HepG2 (cell line): ENCODE measurements at regions not wholly inside any gene's neighbourhood (a gene's known extent, or its start where the extent isn't known, plus 50 kb on each side); places are given as distances from the start of the nearest gene placed in this dataset.

Source experiments
- ATAC-seq: fragments of 200-7000 bp; cut with Tn5 transposase; 3 replicates; pipeline ENCODE4 v1.9.1; 2020; ENCODE audit warnings: mild to moderate bottlenecking, moderate library complexity
- BruUV-seq: library from RNA; stranded (reverse); fragments of 400-500 nt; replicated peaks from 2 replicates; lab custom pipeline; 2021; lab: Mats Ljungman, UMichigan
- CTCF ChIA-PET: fragments of 300-600 bp; formaldehyde crosslinking; extraction: SDS; loops from one replicate; lab custom pipeline; 2021; ENCODE audit warnings: low total read pairs, inconsistent platforms, low intra/inter-chr PET ratio; lab: Yijun Ruan, JAX
- POLR2A ChIA-PET: fragments of 350-600 bp; sonication (Branson Sonifier 250); formaldehyde crosslinking; loops from one replicate; lab custom pipeline; 2020; ENCODE audit warnings: antibody characterized with exemption, inconsistent platforms; lab: Yijun Ruan, JAX
- DNase-seq: peaks from one replicate; pipeline ENCODE4 v3.0.0-alpha.2; 2015; ENCODE audit warnings: low spot score
- FAIRE-seq: peaks from 3 replicates; lab custom pipeline; 2011; peaks lifted over from hg19 to GRCh38; lab: Jason Lieb, UNC
- H2AFZ ChIP-seq: one replicate; pipeline ENCODE4 v1.6.1; 2011; ENCODE audit warnings: low read length, inconsistent platforms
- H3K27ac ChIP-seq: fragments of 300-600 bp; 3 replicates; pipeline ENCODE4 v1.8.0; 2011; ENCODE audit warnings: mixed run types, mild to moderate bottlenecking, mixed read lengths, low read length, inconsistent platforms; ENCODE audit not compliant: insufficient read depth; ENCODE audit errors: extremely low read length
- H3K27me3 ChIP-seq, 2 experiments: fragments of 200-600 bp in 1 of 2; 2 replicates in 1 of 2; 3 replicates in 1 of 2; pipeline versions ENCODE4 v1.6.0 to v1.8.0; 2011; ENCODE audit warnings: low read length in 2 of 2, mild to moderate bottlenecking in 2 of 2, moderate library complexity in 2 of 2, inconsistent platforms in 1 of 2; ENCODE audit not compliant: insufficient read depth in 2 of 2, control insufficient read depth in 1 of 2
- H3K36me3 ChIP-seq, 2 experiments: fragments of 200-600 bp in 1 of 2; replicated peaks in 1 of 2; 2 replicates in 1 of 2; 3 replicates in 1 of 2; pipeline versions ENCODE4 v1.5.1 to v1.8.0; 2011; ENCODE audit warnings: low read length in 2 of 2, inconsistent platforms in 1 of 2; ENCODE audit not compliant: insufficient read depth in 2 of 2, control insufficient read depth in 1 of 2
- H3K4me1 ChIP-seq: 2 replicates; pipeline ENCODE4 v1.5.1; 2012; ENCODE audit warnings: low read length, inconsistent platforms; ENCODE audit not compliant: insufficient read depth
- H3K4me2 ChIP-seq: 2 replicates; pipeline ENCODE4 v1.6.0; 2011; ENCODE audit warnings: low read depth, low read length, inconsistent platforms
- H3K4me3 ChIP-seq, 3 experiments: fragments of 200-600 bp in 1 of 3; sonication (generic), shearing (Covaris generic) in 1 of 3; replicated peaks in 1 of 3; 2 replicates each; pipeline ENCODE4 v1.5.1; 2011 to 2016; ENCODE audit warnings: low read length in 3 of 3, inconsistent platforms in 2 of 3, low read depth in 2 of 3, mild to moderate bottlenecking in 2 of 3, control low read depth in 1 of 3, mixed read lengths in 1 of 3; ENCODE audit not compliant: insufficient read depth in 1 of 3
- H3K79me2 ChIP-seq: one replicate; pipeline ENCODE4 v1.6.1; 2011; ENCODE audit warnings: low read length, inconsistent platforms; ENCODE audit not compliant: insufficient read depth
- H3K9ac ChIP-seq: 2 replicates; pipeline ENCODE4 v1.6.0; 2011; ENCODE audit warnings: mild to moderate bottlenecking, low read depth, low read length, inconsistent platforms; ENCODE audit not compliant: insufficient read depth
- H3K9me3 ChIP-seq: 2 replicates; pipeline ENCODE4 v1.5.1; 2012; ENCODE audit warnings: mild to moderate bottlenecking, low read length
- H4K20me1 ChIP-seq: 2 replicates; pipeline ENCODE4 v1.6.0; 2011; ENCODE audit warnings: inconsistent platforms, mild to moderate bottlenecking, low read length, moderate library complexity; ENCODE audit not compliant: insufficient read depth
- JUN ChIP-seq: sonication (generic); formaldehyde crosslinking; IDR thresholded peaks from 2 replicates; pipeline ENCODE4 v1.4.0; 2020; ENCODE audit warnings: mild to moderate bottlenecking, missing genetic modification reagents
- NFE2L1 ChIP-seq: sonication (generic); formaldehyde crosslinking; IDR thresholded peaks from 2 replicates; pipeline ENCODE4 v1.4.0; 2020; ENCODE audit warnings: missing genetic modification reagents, mild to moderate bottlenecking, borderline replicate concordance
- TEF ChIP-seq: sonication (generic); formaldehyde crosslinking; IDR thresholded peaks from 2 replicates; pipeline ENCODE4 v1.5.0; 2020; ENCODE audit warnings: missing genetic modification reagents
- THAP9 ChIP-seq: sonication (generic); formaldehyde crosslinking; IDR thresholded peaks from 2 replicates; pipeline ENCODE4; 2020; ENCODE audit warnings: missing genetic modification reagents, mild to moderate bottlenecking, borderline replicate concordance
- UBTF ChIP-seq: sonication (generic); formaldehyde crosslinking; IDR thresholded peaks from 2 replicates; pipeline ENCODE4 v1.4.0; 2020; ENCODE audit warnings: mild to moderate bottlenecking, missing genetic modification reagents
- ZNF251 ChIP-seq: sonication (generic); formaldehyde crosslinking; IDR thresholded peaks from 2 replicates; pipeline ENCODE4 v1.9.0; 2021; ENCODE audit warnings: mild to moderate bottlenecking, missing genetic modification reagents
- ZNF280B ChIP-seq: sonication (generic); formaldehyde crosslinking; IDR thresholded peaks from 2 replicates; pipeline ENCODE4 v1.5.0; 2020; ENCODE audit warnings: missing genetic modification reagents, mild to moderate bottlenecking, borderline replicate concordance
- WGBS: methylation state at CpG from one replicate; pipeline ENCODE4 v1.1.6; 2017; ENCODE audit warnings: low lambda C conversion rate; 5-methylcytosine and 5-hydroxymethylcytosine counted together
- in situ Hi-C: cut with HindIII; loops from 2 replicates; pipeline ENCODE4 v1.10.0; 2017; ENCODE audit warnings: low pct_unique_long_range_greater_than_20kb; ENCODE audit not compliant: extremely low pct_ligation_motif_present
- intact Hi-C: fragments of 100-400 bp; cut with micrococcal nuclease; formaldehyde crosslinking; loops from one replicate; pipeline ENCODE4 v1.10.0; 2022; ENCODE audit not compliant: unreplicated experiment

- 0% methylated on average over 2 of the region's 2 CpGs for WGBS
- no peak overlapping the region for H2AFZ ChIP-seq
- H3K4me1 ChIP-seq = no peaks in the 10 kb centered on the region
- ChIA-PET POLR2A (no interaction called here), CTCF (no interaction called here)
- no peak overlapping the region for H3K4me2 ChIP-seq
- H3K36me3 ChIP-seq = no peaks in the 10 kb centered on the region
- intact Hi-C loops = no loop called here
- in situ Hi-C loops = no loop called here
- H3K9me3 ChIP-seq = peaks cover 10% of the 10 kb centered on the region; the same call in 1 of the 2 replicates
- H3K9ac ChIP-seq = no peak overlapping the region
- H4K20me1 ChIP-seq = no peaks in the 10 kb centered on the region
- no peak for TF ChIP-seq ZNF280B (CRISPR knock-in tag)
- no peak for TF ChIP-seq ZNF251 (CRISPR knock-in tag)
- no peak for TF ChIP-seq NFE2L1
- no peak for TF ChIP-seq JUN
- H3K27ac ChIP-seq = no peak overlapping the region
- ATAC-seq = no peak
- H3K4me3 ChIP-seq = no peak overlapping the region
- no TSS peak for BruUV-seq
- H3K79me2 ChIP-seq = no peaks in the 10 kb centered on the region
- no peak for DNase-seq
- FAIRE-seq = no peak
- no peaks in the 10 kb centered on the region; a peak in 1 of 5 replicates for H3K27me3 ChIP-seq
These were observed 73.0 kb upstream of the DMRTA1 start for GRCh38 chr9:22373636-22374035.

GRCh38 chr9:22374051-22374450, 72.6 kb upstream of the DMRTA1 start:
- BruUV-seq = no TSS peak
- intact Hi-C loops (no loop called here), in situ Hi-C loops (no loop called here)
- Histone ChIP-seq H3K9me3 (peaks cover 10% of the 10 kb centered on the region; the same call in 1 of the 2 replicates), H3K79me2 (no peaks in the 10 kb centered on the region), H3K4me2 (no peak overlapping the region), H3K9ac (no peak overlapping the region), H3K27ac (no peak overlapping the region), H3K27me3 (no peaks in the 10 kb centered on the region; a peak in 1 of 5 replicates), H4K20me1 (no peaks in the 10 kb centered on the region), H3K4me3 (no peak overlapping the region), H3K4me1 (no peaks in the 10 kb centered on the region), H3K36me3 (no peaks in the 10 kb centered on the region), H2AFZ (no peak overlapping the region)
- WGBS = 13% methylated on average over 2 of the region's 2 CpGs
- ChIA-PET POLR2A (no interaction called here), CTCF (no interaction called here)
- no peak for ATAC-seq
- no peak for FAIRE-seq
- no peak for DNase-seq
- TF ChIP-seq TEF (CRISPR knock-in tag) (no peak), THAP9 (no peak), UBTF (CRISPR knock-in tag) (no peak)
